DND-41 (cell line): ENCODE measurements at regions not wholly inside any gene's neighbourhood (a gene's known extent, or its start where the extent isn't known, plus 50 kb on each side); places are given as distances from the start of the nearest gene placed in this dataset.

Experiments used
- ATAC-seq: fragments of 200-7000 bp; cut with Tn5 transposase; 3 replicates; pipeline ENCODE4 v1.9.1; 2021; ENCODE audit warnings: low read depth; ENCODE audit not compliant: insufficient read depth
- DNase-seq: peaks from one replicate; pipeline ENCODE4 v3.0.0-alpha.2; 2020
- H2AFZ ChIP-seq: 2 replicates; pipeline ENCODE4 v1.6.0; 2012; ENCODE audit warnings: low read depth, low read length
- H3K27ac ChIP-seq: 2 replicates; pipeline ENCODE4 v1.5.1; 2012; ENCODE audit warnings: low read length, inconsistent platforms
- H3K27me3 ChIP-seq: fragments of 200-600 bp; sonication (generic); 2 replicates; pipeline ENCODE4 v1.6.0; 2012; ENCODE audit warnings: low read length, mild to moderate bottlenecking, inconsistent platforms; ENCODE audit not compliant: insufficient read depth, poor library complexity
- H3K36me3 ChIP-seq: 2 replicates; pipeline ENCODE4 v1.5.1; 2012; ENCODE audit warnings: low read length, inconsistent platforms; ENCODE audit not compliant: insufficient read depth
- H3K4me1 ChIP-seq: 2 replicates; pipeline ENCODE4 v1.5.1; 2012; ENCODE audit warnings: mild to moderate bottlenecking, low read length; ENCODE audit not compliant: insufficient read depth
- H3K4me2 ChIP-seq: 2 replicates; pipeline ENCODE4 v1.6.0; 2012; ENCODE audit warnings: mild to moderate bottlenecking, moderate library complexity, low read length, inconsistent platforms; ENCODE audit not compliant: insufficient read depth
- H3K4me3 ChIP-seq, 2 experiments: fragments of 200-600 bp in 1 of 2; shearing (Covaris generic) in 1 of 2; 2 replicates each; pipeline ENCODE4 v1.5.1; 2012 to 2016; ENCODE audit warnings: inconsistent platforms in 2 of 2, low read length in 2 of 2, mild to moderate bottlenecking in 2 of 2, low read depth in 1 of 2, moderate library complexity in 1 of 2
- H3K79me2 ChIP-seq: 2 replicates; pipeline ENCODE4 v1.6.0; 2012; ENCODE audit warnings: low read length, inconsistent platforms; ENCODE audit not compliant: insufficient read depth
- H3K9ac ChIP-seq: 2 replicates; pipeline ENCODE4 v1.6.0; 2012; ENCODE audit warnings: low read depth, mild to moderate bottlenecking, inconsistent platforms, low read length, moderate library complexity
- H3K9me3 ChIP-seq: 2 replicates; pipeline ENCODE4 v1.5.1; 2012; ENCODE audit warnings: low read length, moderate library complexity, mild to moderate bottlenecking, inconsistent platforms; ENCODE audit not compliant: insufficient read depth, severe bottlenecking
- H4K20me1 ChIP-seq: 2 replicates; pipeline ENCODE4 v1.6.0; 2012; ENCODE audit warnings: low read length; ENCODE audit not compliant: insufficient read depth
- CTCF ChIP-seq: IDR thresholded peaks from 2 replicates; pipeline ENCODE4 v1.5.1; 2012; ENCODE audit warnings: borderline replicate concordance, low read length, moderate library complexity, mild to moderate bottlenecking; ENCODE audit not compliant: poor library complexity, severe bottlenecking; ENCODE audit errors: extremely low read depth
- EZH2 ChIP-seq: IDR thresholded peaks from 3 replicates; pipeline ENCODE4 v1.6.1; 2012; ENCODE audit warnings: borderline replicate concordance, low read depth, mild to moderate bottlenecking, moderate library complexity, low read length, inconsistent platforms; ENCODE audit not compliant: severe bottlenecking

DNA sequence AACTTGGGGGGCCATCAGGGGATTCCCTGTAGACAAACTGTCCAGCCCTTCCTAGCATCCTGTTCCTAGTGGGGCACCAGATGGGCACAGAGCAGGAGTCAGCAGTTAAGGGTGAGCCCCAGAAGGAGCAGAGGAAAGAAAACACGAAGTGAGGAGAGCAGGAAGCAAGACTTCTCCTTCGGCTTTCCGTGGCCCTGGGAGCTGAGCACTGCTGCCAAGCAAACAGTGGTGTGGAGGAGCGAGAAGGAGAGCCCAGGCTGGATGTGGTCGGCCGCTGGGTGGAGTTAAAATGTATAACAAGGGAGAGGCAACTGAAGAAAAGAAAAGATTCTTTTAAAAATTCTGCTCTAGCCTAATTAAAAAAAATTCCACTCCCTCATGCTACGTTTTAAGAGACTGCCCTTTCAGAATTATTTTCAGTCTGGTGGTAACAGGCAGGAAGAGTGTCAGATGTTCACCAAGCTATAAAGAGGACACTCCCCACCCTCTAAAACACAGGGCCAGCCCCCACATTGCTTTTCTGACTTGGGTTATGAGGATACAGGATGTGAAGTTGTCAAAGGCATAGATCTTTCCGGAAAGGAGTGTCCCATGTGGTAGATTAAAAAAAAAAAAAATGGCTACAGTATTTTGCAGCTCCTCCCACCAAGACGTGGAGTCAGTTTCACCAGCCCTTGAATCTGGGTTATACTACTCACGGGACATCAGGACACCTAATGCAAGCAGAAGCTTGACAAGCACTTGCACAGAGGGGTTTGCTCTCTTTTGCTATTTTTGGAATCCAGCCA, 74.9 kb upstream of the ZFHX3 start:
- Histone ChIP-seq H2AFZ (no peak overlapping the region), H3K9ac (no peak overlapping the region), H3K79me2 (no peaks in the 10 kb centered on the region)

GRCh38 chr16:73116576-73116975, 68.6 kb upstream of the ZFHX3 start:
- Histone ChIP-seq H3K4me2 (no peak overlapping the region), H3K9me3 (no peaks in the 10 kb centered on the region), H3K9ac (no peak overlapping the region), H2AFZ (no peak overlapping the region), H3K36me3 (no peaks in the 10 kb centered on the region), H3K27ac (no peak overlapping the region), H3K79me2 (no peaks in the 10 kb centered on the region), H3K27me3 (no peaks in the 10 kb centered on the region), H3K4me1 (no peaks in the 10 kb centered on the region), H4K20me1 (no peaks in the 10 kb centered on the region), H3K4me3 (no peak overlapping the region)
- ATAC-seq (no peak), DNase-seq (no peak)
- TF ChIP-seq EZH2 (no peak), CTCF (no peak)

More for the DNA sequence above, 74.9 kb upstream of the ZFHX3 start:
- H3K4me2 ChIP-seq, result no peak overlapping the region
- ATAC-seq (no peak), DNase-seq (no peak)
- H3K4me3 ChIP-seq, result no peak overlapping the region
- no peaks in the 10 kb centered on the region for H4K20me1 ChIP-seq
- H3K27me3 ChIP-seq, result no peaks in the 10 kb centered on the region
- H3K36me3 ChIP-seq, result no peaks in the 10 kb centered on the region
- TF ChIP-seq CTCF, result no peak
- no peak for TF ChIP-seq EZH2
- H3K4me1 ChIP-seq, result no peaks in the 10 kb centered on the region
- H3K27ac ChIP-seq, result no peak overlapping the region
- H3K9me3 ChIP-seq, result no peaks in the 10 kb centered on the region

DNA sequence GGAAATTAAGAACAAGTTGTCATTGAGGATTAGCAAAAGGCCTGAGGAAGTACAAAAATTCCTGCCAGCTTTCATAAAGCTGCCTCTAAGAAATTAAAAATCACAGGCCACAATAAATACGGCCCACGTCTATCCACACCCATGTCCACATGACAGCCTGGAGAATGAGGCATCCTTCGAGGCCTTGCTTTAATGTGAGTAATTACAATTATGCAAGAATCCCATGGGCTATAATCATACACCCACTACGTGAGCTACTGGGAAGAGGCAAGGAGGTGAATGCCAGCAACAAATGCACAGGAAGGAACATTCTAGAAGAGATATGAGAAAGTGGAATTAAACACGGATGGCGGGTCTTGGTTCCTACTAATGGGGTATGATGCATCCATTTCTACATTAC, 65.4 kb upstream of the ZFHX3 start:
- no peak for TF ChIP-seq CTCF
- TF ChIP-seq EZH2, result no peak
- Histone ChIP-seq H3K4me3 (no peak overlapping the region), H4K20me1 (no peaks in the 10 kb centered on the region), H3K4me1 (no peaks in the 10 kb centered on the region), H3K79me2 (no peaks in the 10 kb centered on the region), H3K9me3 (no peaks in the 10 kb centered on the region), H3K36me3 (no peaks in the 10 kb centered on the region), H3K27me3 (no peaks in the 10 kb centered on the region), H3K4me2 (no peak overlapping the region), H3K9ac (no peak overlapping the region), H2AFZ (no peak overlapping the region), H3K27ac (no peak overlapping the region)
- ATAC-seq, result no peak
- DNase-seq, result no peak
